Caco-2 (cell line): ENCODE measurements at regions not wholly inside any gene's neighbourhood (a gene's known extent, or its start where the extent isn't known, plus 50 kb on each side); places are given as distances from the start of the nearest gene placed in this dataset.

Experiments used
- BruUV-seq: library from RNA; stranded (reverse); fragments of 400-500 nt; replicated peaks from 2 replicates; lab custom pipeline; 2021; lab: Mats Ljungman, UMichigan
- CTCF ChIA-PET: fragments of 300-600 bp; sonication (Branson Sonifier 250); formaldehyde crosslinking; loops from one replicate; lab custom pipeline; 2022; ENCODE audit warnings: antibody characterized with exemption; lab: Charles Lee
- POLR2A ChIA-PET: fragments of 300-600 bp; sonication (Branson Sonifier 250); formaldehyde crosslinking; loops from one replicate; lab custom pipeline; 2022; ENCODE audit warnings: antibody characterized with exemption; lab: Charles Lee
- DNase-seq, 2 experiments: peaks; one replicate each; pipeline versions ENCODE4 v3.0.0 to v3.0.0-alpha.2; 2020 to 2022
- H3K27me3 ChIP-seq: replicated peaks from 2 replicates; pipeline ENCODE4 v1.6.0; 2011; ENCODE audit warnings: low read length; ENCODE audit not compliant: control insufficient read depth, insufficient read depth
- H3K36me3 ChIP-seq: 2 replicates; pipeline ENCODE4 v1.5.1; 2011; ENCODE audit warnings: low read length; ENCODE audit not compliant: control insufficient read depth, insufficient read depth
- H3K4me1 ChIP-seq: fragments of 250-450 bp; sonication (Bioruptor Pico); 2 replicates; pipeline ENCODE4 v1.5.1; 2020; ENCODE audit warnings: mild to moderate bottlenecking
- H3K4me3 ChIP-seq: 2 replicates; pipeline ENCODE4 v1.5.1; 2011; ENCODE audit warnings: low read depth, mild to moderate bottlenecking, control low read depth, low read length
- H3K9me3 ChIP-seq: fragments of 250-450 bp; sonication (Bioruptor Pico); 2 replicates; pipeline ENCODE4 v1.5.1; 2020; ENCODE audit warnings: mild to moderate bottlenecking, moderate library complexity
- H3K27ac Mint-ChIP-seq: one replicate; pipeline ENCODE4 v1.8.0; 2022; ENCODE audit warnings: mixed read lengths; ENCODE audit not compliant: unreplicated experiment
- H3K27me3 Mint-ChIP-seq: one replicate; pipeline ENCODE4 v1.8.0; 2022; ENCODE audit warnings: mixed read lengths; ENCODE audit not compliant: insufficient read depth, unreplicated experiment
- H3K36me3 Mint-ChIP-seq: one replicate; pipeline ENCODE4 v1.8.0; 2022; ENCODE audit warnings: mild to moderate bottlenecking, mixed read lengths; ENCODE audit not compliant: insufficient read depth, unreplicated experiment
- H3K4me1 Mint-ChIP-seq: one replicate; pipeline ENCODE4 v1.8.0; 2022; ENCODE audit warnings: low read depth, mixed read lengths; ENCODE audit not compliant: unreplicated experiment
- H3K4me3 Mint-ChIP-seq: one replicate; pipeline ENCODE4 v1.8.0; 2022; ENCODE audit warnings: mild to moderate bottlenecking, moderate library complexity, mixed read lengths; ENCODE audit not compliant: unreplicated experiment
- H3K9me3 Mint-ChIP-seq: one replicate; pipeline ENCODE4 v1.8.0; 2022; ENCODE audit warnings: mixed read lengths; ENCODE audit not compliant: unreplicated experiment
- intact Hi-C: fragments of 100-400 bp; cut with micrococcal nuclease; formaldehyde crosslinking; loops from one replicate; pipeline ENCODE4 v1.10.0; 2022; ENCODE audit not compliant: unreplicated experiment
- TF ChIP-seq, protein P1 (sequence below), 2 experiments: fragments of 200-600 bp in 1 of 2; IDR thresholded peaks; 1 replicate in 1 of 2; 2 replicates in 1 of 2; pipeline versions ENCODE4 v1.5.1 to v1.8.0; 2011 to 2022; ENCODE audit warnings: antibody characterized with exemption in 1 of 2, control low read depth in 1 of 2, inconsistent platforms in 1 of 2, low read depth in 1 of 2, low read length in 1 of 2, mild to moderate bottlenecking in 1 of 2, moderate library complexity in 1 of 2; ENCODE audit not compliant: insufficient read depth in 1 of 2, severe bottlenecking in 1 of 2, unreplicated experiment in 1 of 2

DNA sequence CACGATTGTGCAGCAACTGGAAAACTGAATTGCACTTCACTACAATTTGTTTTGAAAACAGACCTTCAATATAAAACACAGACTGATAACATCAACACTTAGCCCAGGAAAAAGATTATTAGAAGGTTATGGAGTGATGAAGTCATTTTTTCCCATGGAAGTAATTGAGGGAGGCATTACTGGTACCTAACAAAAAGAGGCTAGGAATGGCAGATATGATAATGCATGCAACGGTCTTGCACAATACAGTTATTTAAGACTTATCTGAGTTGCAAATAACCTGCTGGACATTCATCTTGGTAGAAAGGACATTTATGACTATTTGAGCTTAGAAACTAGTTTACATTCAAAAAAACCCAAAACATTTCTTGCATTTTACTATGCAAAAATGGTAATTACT, 1031.9 kb downstream of the FAT4 start:
- BruUV-seq, result no TSS peak
- intact Hi-C loops, result no loop called here
- Histone ChIP-seq H3K4me3 (no peak overlapping the region), H3K9me3 (no peaks in the 10 kb centered on the region), H3K27me3 (no peaks in the 10 kb centered on the region), H3K4me1 (no peaks in the 10 kb centered on the region), H3K36me3 (no peaks in the 10 kb centered on the region)
- CTCF ChIA-PET, result no interaction called here
- peaks cover 2% of the 10 kb centered on the region for H3K27me3 Mint-ChIP-seq
- TF ChIP-seq, protein P1, sequence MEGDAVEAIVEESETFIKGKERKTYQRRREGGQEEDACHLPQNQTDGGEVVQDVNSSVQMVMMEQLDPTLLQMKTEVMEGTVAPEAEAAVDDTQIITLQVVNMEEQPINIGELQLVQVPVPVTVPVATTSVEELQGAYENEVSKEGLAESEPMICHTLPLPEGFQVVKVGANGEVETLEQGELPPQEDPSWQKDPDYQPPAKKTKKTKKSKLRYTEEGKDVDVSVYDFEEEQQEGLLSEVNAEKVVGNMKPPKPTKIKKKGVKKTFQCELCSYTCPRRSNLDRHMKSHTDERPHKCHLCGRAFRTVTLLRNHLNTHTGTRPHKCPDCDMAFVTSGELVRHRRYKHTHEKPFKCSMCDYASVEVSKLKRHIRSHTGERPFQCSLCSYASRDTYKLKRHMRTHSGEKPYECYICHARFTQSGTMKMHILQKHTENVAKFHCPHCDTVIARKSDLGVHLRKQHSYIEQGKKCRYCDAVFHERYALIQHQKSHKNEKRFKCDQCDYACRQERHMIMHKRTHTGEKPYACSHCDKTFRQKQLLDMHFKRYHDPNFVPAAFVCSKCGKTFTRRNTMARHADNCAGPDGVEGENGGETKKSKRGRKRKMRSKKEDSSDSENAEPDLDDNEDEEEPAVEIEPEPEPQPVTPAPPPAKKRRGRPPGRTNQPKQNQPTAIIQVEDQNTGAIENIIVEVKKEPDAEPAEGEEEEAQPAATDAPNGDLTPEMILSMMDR (IDR thresholded peaks at IDR 0.05; ENCODE audit: insufficient read depth in 1 of 2, low read depth in 1 of 2, low read length in 1 of 2, severe bottlenecking in 1 of 2, unreplicated experiment in 1 of 2), result no peak
- DNase-seq, result no peak
- no peaks in the 10 kb centered on the region for H3K9me3 Mint-ChIP-seq
- no peak overlapping the region for H3K27ac Mint-ChIP-seq
- no peaks in the 10 kb centered on the region for H3K36me3 Mint-ChIP-seq
- no peak overlapping the region for H3K4me3 Mint-ChIP-seq
- POLR2A ChIA-PET, result no interaction called here
- no peaks in the 10 kb centered on the region for H3K4me1 Mint-ChIP-seq

DNA sequence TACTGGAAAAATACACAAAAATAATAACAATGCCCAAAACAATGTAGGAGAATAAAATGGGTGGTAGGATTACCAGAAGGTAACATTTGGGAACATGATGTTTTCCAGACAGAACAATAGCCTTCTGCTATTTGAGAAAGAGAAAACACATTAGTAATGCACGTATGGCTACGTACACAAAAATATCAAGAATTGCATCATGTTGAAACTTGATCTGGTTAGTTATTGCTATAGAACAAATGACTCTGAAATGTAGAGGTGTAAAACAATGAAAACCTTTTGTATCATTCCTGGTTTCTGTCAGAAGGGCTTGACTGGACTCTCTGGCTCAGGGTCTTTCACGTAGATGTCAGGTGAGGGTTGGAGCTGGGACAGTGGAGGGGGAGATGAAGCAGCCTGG, 1040.0 kb downstream of the FAT4 start:
- TF ChIP-seq, protein P1 (IDR thresholded peaks at IDR 0.05; ENCODE audit: insufficient read depth in 1 of 2, low read depth in 1 of 2, low read length in 1 of 2, severe bottlenecking in 1 of 2, unreplicated experiment in 1 of 2), result no peak
- no peak overlapping the region for H3K4me3 ChIP-seq
- Mint-ChIP-seq H3K4me3 (no peak overlapping the region), H3K36me3 (no peaks in the 10 kb centered on the region), H3K9me3 (no peaks in the 10 kb centered on the region), H3K27me3 (no peaks in the 10 kb centered on the region), H3K27ac (no peak overlapping the region), H3K4me1 (no peaks in the 10 kb centered on the region)
- DNase-seq, result no peak
- ChIA-PET POLR2A (no interaction called here), CTCF (no interaction called here)
- H3K4me1 ChIP-seq, result no peaks in the 10 kb centered on the region
- no peaks in the 10 kb centered on the region for H3K36me3 ChIP-seq
- intact Hi-C loops, result no loop called here
- no peaks in the 10 kb centered on the region for H3K27me3 ChIP-seq
- no peaks in the 10 kb centered on the region for H3K9me3 ChIP-seq
- no TSS peak for BruUV-seq

DNA sequence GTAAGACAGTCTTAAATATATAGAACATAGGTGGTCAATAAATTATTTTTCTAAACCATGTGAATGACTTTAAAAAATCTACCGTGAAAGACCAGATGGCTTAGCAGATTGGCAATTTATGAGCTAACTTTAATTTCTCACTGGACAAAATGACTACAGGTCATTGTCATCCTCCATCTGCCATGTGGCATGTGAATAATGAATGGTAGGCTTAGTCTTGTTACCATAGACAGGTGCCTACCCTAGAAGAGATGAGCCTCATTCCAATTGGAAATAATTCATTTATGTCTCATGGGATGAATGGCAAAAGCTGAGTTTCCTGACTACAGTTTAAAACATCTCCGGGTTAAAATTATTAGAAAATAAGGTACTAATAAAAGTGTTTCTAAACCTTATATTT, 1043.3 kb downstream of the FAT4 start:
- Histone ChIP-seq H3K4me1 (no peaks in the 10 kb centered on the region), H3K9me3 (no peaks in the 10 kb centered on the region), H3K36me3 (no peaks in the 10 kb centered on the region), H3K27me3 (no peaks in the 10 kb centered on the region), H3K4me3 (no peak overlapping the region)
- BruUV-seq, result no TSS peak
- Mint-ChIP-seq H3K36me3 (no peaks in the 10 kb centered on the region), H3K4me1 (no peaks in the 10 kb centered on the region), H3K27ac (no peak overlapping the region), H3K4me3 (no peak overlapping the region), H3K27me3 (no peaks in the 10 kb centered on the region), H3K9me3 (no peaks in the 10 kb centered on the region)
- intact Hi-C loops, result no loop called here
- ChIA-PET POLR2A (no interaction called here), CTCF (no interaction called here)
- no peak for DNase-seq
- TF ChIP-seq, protein P1 (IDR thresholded peaks at IDR 0.05; ENCODE audit: insufficient read depth in 1 of 2, low read depth in 1 of 2, low read length in 1 of 2, severe bottlenecking in 1 of 2, unreplicated experiment in 1 of 2), result no peak
